SU-DHL-6 (cell line): ENCODE measurements at regions not wholly inside any gene's neighbourhood (a gene's known extent, or its start where the extent isn't known, plus 50 kb on each side); places are given as distances from the start of the nearest gene placed in this dataset.

Experiments
- H2AFZ ChIP-seq: fragments of 200-600 bp; sonication (generic); 2 replicates; pipeline ENCODE4 v1.6.1; 2014; ENCODE audit warnings: low read depth, mild to moderate bottlenecking, moderate library complexity, mixed read lengths, antibody characterized with exemption, low read length; ENCODE audit not compliant: severe bottlenecking
- H3F3A ChIP-seq: fragments of 200-600 bp; shearing (Covaris generic); 2 replicates; pipeline ENCODE4 v1.6.0; 2016; ENCODE audit warnings: antibody characterized with exemption, mild to moderate bottlenecking; ENCODE audit not compliant: insufficient read depth
- H3K27ac ChIP-seq: fragments of 200-600 bp; sonication (generic); 2 replicates; pipeline ENCODE4 v1.5.1; 2016; ENCODE audit warnings: low read depth, mild to moderate bottlenecking, low read length, moderate library complexity, mixed read lengths
- H3K27me3 ChIP-seq: fragments of 200-600 bp; sonication (generic), shearing (Covaris generic); 2 replicates; pipeline ENCODE4 v1.6.0; 2014; ENCODE audit warnings: mild to moderate bottlenecking, low read length
- H3K36me3 ChIP-seq: fragments of 200-600 bp; sonication (generic); 2 replicates; pipeline ENCODE4 v1.6.1; 2014; ENCODE audit warnings: mild to moderate bottlenecking, low read length, mixed read lengths
- H3K4me2 ChIP-seq: fragments of 300-600, 200-600 bp; shearing (Covaris generic), sonication (generic); 2 replicates; pipeline ENCODE4 v1.6.0; 2014; ENCODE audit warnings: low read length, low read depth, mild to moderate bottlenecking; ENCODE audit not compliant: poor library complexity, severe bottlenecking
- H3K4me3 ChIP-seq: fragments of 200-600 bp; sonication (generic); 2 replicates; pipeline ENCODE4 v1.5.1; 2014; ENCODE audit warnings: antibody characterized with exemption, low read length, mild to moderate bottlenecking, mixed read lengths; ENCODE audit not compliant: insufficient read depth, poor library complexity, severe bottlenecking
- H3K79me2 ChIP-seq: fragments of 200-600 bp; sonication (generic); 2 replicates; pipeline ENCODE4 v1.6.1; 2014; ENCODE audit warnings: mild to moderate bottlenecking, low read length, moderate library complexity; ENCODE audit not compliant: insufficient read depth
- H3K9ac ChIP-seq: fragments of 200-600 bp; sonication (generic); 2 replicates; pipeline ENCODE4 v1.7.0; 2014; ENCODE audit warnings: mild to moderate bottlenecking, low read length
- H3K9me2 ChIP-seq: fragments of 200-600 bp; sonication (generic); replicated peaks from 2 replicates; pipeline ENCODE4 v1.6.1; 2014; ENCODE audit warnings: low read length; ENCODE audit not compliant: insufficient read depth
- H3K9me3 ChIP-seq: fragments of 200-600 bp; sonication (generic); 2 replicates; pipeline ENCODE4 v1.6.1; 2014; ENCODE audit warnings: low read length, mixed read lengths; ENCODE audit not compliant: insufficient read depth
- H4K20me1 ChIP-seq: fragments of 200-600 bp; sonication (generic); 2 replicates; pipeline ENCODE4 v1.6.1; 2014; ENCODE audit warnings: low read depth, mild to moderate bottlenecking, antibody characterized with exemption, low read length, moderate library complexity, mixed read lengths
- CTCF ChIP-seq: fragments of 200-600 bp; sonication (generic); IDR thresholded peaks from one replicate; pipeline ENCODE4 v1.5.1; 2017; ENCODE audit warnings: antibody characterized with exemption, mild to moderate bottlenecking, low read length, moderate library complexity; ENCODE audit not compliant: insufficient read depth, poor library complexity, severe bottlenecking
- EZH2phosphoT487 ChIP-seq: fragments of 200-600 bp; sonication (generic), shearing (Covaris generic); conservative IDR thresholded peaks from 2 replicates; pipeline ENCODE4 v1.6.1; 2018; ENCODE audit warnings: mild to moderate bottlenecking, antibody characterized with exemption, low read length, moderate library complexity, mixed read lengths

- Histone ChIP-seq H2AFZ (no peak overlapping the region), H3K4me3 (no peak overlapping the region), H3K9me3 (no peaks in the 10 kb centered on the region), H3K27ac (no peak overlapping the region), H3K4me2 (no peak overlapping the region), H3F3A (no peaks in the 10 kb centered on the region), H3K79me2 (no peaks in the 10 kb centered on the region), H3K36me3 (no peaks in the 10 kb centered on the region), H3K9ac (no peak overlapping the region), H4K20me1 (no peaks in the 10 kb centered on the region), H3K9me2 (no peaks in the 10 kb centered on the region), H3K27me3 (no peaks in the 10 kb centered on the region)
- TF ChIP-seq EZH2phosphoT487 (no peak), CTCF (peak; percentile 42)
Measured at GRCh38 chr4:57426779-57427395, 316.7 kb upstream of the IGFBP7 start.

GRCh38 chr4:57425610-57426009, 315.4 kb upstream of the IGFBP7 start:
- H3K4me3 ChIP-seq, result no peak overlapping the region
- no peak for TF ChIP-seq EZH2phosphoT487
- no peak for TF ChIP-seq CTCF
- H3K79me2 ChIP-seq, result no peaks in the 10 kb centered on the region
- H3K9me2 ChIP-seq, result no peaks in the 10 kb centered on the region
- H4K20me1 ChIP-seq, result no peaks in the 10 kb centered on the region
- no peaks in the 10 kb centered on the region for H3F3A ChIP-seq
- H2AFZ ChIP-seq, result no peak overlapping the region
- H3K27me3 ChIP-seq, result no peaks in the 10 kb centered on the region
- no peaks in the 10 kb centered on the region for H3K9me3 ChIP-seq
- no peak overlapping the region for H3K27ac ChIP-seq
- H3K4me2 ChIP-seq, result no peak overlapping the region
- H3K9ac ChIP-seq, result no peak overlapping the region
- no peaks in the 10 kb centered on the region for H3K36me3 ChIP-seq

GRCh38 chr4:57424232-57424897, 314.2 kb upstream of the IGFBP7 start:
- Histone ChIP-seq H3K9me2 (no peaks in the 10 kb centered on the region), H3K27me3 (no peaks in the 10 kb centered on the region), H4K20me1 (no peaks in the 10 kb centered on the region), H3K9me3 (no peaks in the 10 kb centered on the region), H3K9ac (no peak overlapping the region), H3K36me3 (no peaks in the 10 kb centered on the region), H3K4me2 (no peak overlapping the region), H3K4me3 (no peak overlapping the region), H3F3A (no peaks in the 10 kb centered on the region), H3K27ac (no peak overlapping the region), H3K79me2 (no peaks in the 10 kb centered on the region), H2AFZ (no peak overlapping the region)
- no peak for TF ChIP-seq EZH2phosphoT487
- TF ChIP-seq CTCF, result no peak
